Omental fat pad (tissue), 3 donors: ENCODE measurements at regions not wholly inside any gene's neighbourhood (a gene's known extent, or its start where the extent isn't known, plus 50 kb on each side); places are given as distances from the start of the nearest gene placed in this dataset.

Experiments used
- ATAC-seq: fragments of 150-250 bp; one replicate; pipeline ENCODE4 v1.9.1; 2016; ENCODE audit warnings: mild to moderate bottlenecking, moderate library complexity; ENCODE audit not compliant: low FRiP score
- DNase-seq: peaks from one replicate; pipeline ENCODE4 v3.0.0-alpha.2; 2019; ENCODE audit warnings: low spot score
- CTCF ChIP-seq, 3 donors: fragments of 450-650 bp; IDR thresholded peaks; one replicate each; pipeline ENCODE4 v1.5.1; 2016 to 2017; ENCODE audit warnings: antibody characterized with exemption in 3 of 3, mild to moderate bottlenecking in 3 of 3, moderate library complexity in 2 of 3

DNA sequence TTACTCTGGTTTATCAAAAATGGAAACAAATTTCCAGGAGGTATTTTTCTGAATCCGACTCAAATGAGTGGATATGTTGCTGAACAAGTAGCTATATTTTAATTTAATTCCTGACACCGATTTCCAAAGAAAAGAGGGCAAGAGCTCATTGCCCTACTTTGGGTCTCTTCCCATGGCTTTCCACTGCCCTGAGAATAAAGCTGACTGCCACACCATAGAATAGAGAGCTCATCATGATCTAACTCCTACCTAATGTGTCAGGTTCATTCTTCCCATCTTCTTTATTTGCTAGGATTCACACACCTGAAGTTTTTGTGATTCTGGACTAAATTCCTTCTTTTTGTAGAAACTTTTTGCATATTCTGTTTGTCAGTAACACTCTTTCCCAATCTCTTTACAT, 792.1 kb downstream of the DTWD2 start:
- DNase-seq: no peak
- no peak for ATAC-seq
- TF ChIP-seq CTCF (IDR thresholded peaks at IDR 0.05): no peak

- TF ChIP-seq CTCF (IDR thresholded peaks at IDR 0.05): no peak
- ATAC-seq (no peak), DNase-seq (no peak)
These were observed 793.1 kb downstream of the DTWD2 start for GRCh38 chr5:118195211-118195610.

DNA sequence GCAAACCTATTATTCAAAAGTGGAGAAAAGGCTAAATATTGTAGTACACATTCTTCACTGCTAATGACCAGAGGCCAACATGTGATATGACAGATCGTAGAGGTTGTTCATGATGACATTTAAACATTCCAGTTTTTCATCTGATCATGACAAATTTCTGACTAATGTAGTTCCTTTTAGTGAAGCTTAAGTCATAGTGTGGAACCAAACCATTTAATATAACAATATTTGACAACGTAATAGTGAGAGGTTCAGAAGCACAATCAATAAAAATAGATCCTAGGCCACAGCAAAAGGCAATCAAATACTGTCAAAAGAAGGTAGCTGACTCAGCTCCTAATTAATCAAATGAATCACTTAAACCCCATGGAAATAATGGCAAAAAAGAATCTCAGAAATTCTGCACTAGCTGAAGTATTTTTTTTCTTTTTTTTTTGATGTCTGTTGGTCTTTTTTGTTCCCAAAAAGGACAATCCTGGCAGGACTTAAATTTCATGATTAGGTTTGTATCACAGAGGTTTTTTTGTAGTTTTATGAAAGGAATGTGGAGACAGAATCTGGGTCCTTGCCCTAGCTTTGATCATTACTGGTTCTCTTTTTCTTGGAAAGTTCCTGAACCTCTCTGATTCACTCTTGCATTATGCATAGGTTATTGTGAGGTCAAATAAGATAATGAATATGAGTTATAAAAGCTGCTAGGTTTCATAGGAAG, 795.0 kb downstream of the DTWD2 start:
- DNase-seq: no peak
- ATAC-seq: no peak
- no peak for TF ChIP-seq CTCF (IDR thresholded peaks at IDR 0.05)

DNA sequence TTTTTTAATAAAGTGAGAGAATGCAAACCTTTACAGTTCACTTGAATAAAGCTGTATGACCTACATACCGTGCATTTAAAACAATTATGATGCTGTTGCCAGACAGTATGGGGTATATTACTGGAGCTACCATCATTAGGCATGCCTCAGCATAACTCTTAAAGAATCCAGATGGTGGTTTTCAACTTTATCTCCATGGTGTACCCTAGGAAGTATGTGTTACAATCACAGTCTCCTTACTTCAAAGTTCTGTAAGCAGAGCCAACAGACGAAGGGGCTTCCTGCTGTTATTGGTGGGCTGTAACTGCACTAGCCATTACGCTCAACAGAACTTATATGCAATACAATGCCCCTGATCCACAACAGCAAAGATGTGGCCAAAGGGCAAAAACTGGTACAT, 803.3 kb downstream of the DTWD2 start:
- DNase-seq (no peak), ATAC-seq (no peak)
- TF ChIP-seq CTCF (IDR thresholded peaks at IDR 0.05): no peak

- ATAC-seq (no peak), DNase-seq (no peak)
- TF ChIP-seq CTCF (IDR thresholded peaks at IDR 0.05): no peak
These were observed 812.2 kb downstream of the DTWD2 start for GRCh38 chr5:118176146-118176545.

- no peak for TF ChIP-seq CTCF (IDR thresholded peaks at IDR 0.05)
- DNase-seq (no peak), ATAC-seq (no peak)
These were observed 813.7 kb downstream of the DTWD2 start for GRCh38 chr5:118174671-118175070.

- DNase-seq (no peak), ATAC-seq (no peak)
- no peak for TF ChIP-seq CTCF (IDR thresholded peaks at IDR 0.05)
These were observed 815.0 kb downstream of the DTWD2 start for GRCh38 chr5:118173340-118173739.
